T-helper 17 cell (primary cell): ENCODE measurements at regions not wholly inside any gene's neighbourhood (a gene's known extent, or its start where the extent isn't known, plus 50 kb on each side); places are given as distances from the start of the nearest gene placed in this dataset.

Experiments used
- ATAC-seq: fragments of 150-1000 bp; cut with Tn5 transposase; 2 replicates; pipeline ENCODE4 v1.10.0; 2021; ENCODE audit warnings: mild to moderate bottlenecking, moderate library complexity
- DNase-seq, 3 donors: peaks; one replicate each; pipeline versions ENCODE4 v3.0.0 to v3.0.0-alpha.2; 2020 to 2021
- H3K9me3 ChIP-seq: one replicate; pipeline ENCODE4 v1.7.0; 2013; ENCODE audit warnings: low read length, mild to moderate bottlenecking; ENCODE audit not compliant: control insufficient read depth, poor library complexity, severe bottlenecking
- H3K27ac Mint-ChIP-seq: one replicate; pipeline ENCODE4 v1.8.0; 2022; ENCODE audit warnings: mild to moderate bottlenecking, moderate library complexity, mixed read lengths
- H3K27me3 Mint-ChIP-seq: one replicate; pipeline ENCODE4 v1.8.0; 2022; ENCODE audit warnings: mixed read lengths
- H3K36me3 Mint-ChIP-seq: one replicate; pipeline ENCODE4 v1.8.0; 2022; ENCODE audit warnings: low read depth, mixed read lengths
- H3K4me1 Mint-ChIP-seq: one replicate; pipeline ENCODE4 v1.8.0; 2022; ENCODE audit warnings: mild to moderate bottlenecking, mixed read lengths
- H3K4me3 Mint-ChIP-seq: one replicate; pipeline ENCODE4 v1.8.0; 2022; ENCODE audit warnings: mild to moderate bottlenecking, moderate library complexity, mixed read lengths

DNA sequence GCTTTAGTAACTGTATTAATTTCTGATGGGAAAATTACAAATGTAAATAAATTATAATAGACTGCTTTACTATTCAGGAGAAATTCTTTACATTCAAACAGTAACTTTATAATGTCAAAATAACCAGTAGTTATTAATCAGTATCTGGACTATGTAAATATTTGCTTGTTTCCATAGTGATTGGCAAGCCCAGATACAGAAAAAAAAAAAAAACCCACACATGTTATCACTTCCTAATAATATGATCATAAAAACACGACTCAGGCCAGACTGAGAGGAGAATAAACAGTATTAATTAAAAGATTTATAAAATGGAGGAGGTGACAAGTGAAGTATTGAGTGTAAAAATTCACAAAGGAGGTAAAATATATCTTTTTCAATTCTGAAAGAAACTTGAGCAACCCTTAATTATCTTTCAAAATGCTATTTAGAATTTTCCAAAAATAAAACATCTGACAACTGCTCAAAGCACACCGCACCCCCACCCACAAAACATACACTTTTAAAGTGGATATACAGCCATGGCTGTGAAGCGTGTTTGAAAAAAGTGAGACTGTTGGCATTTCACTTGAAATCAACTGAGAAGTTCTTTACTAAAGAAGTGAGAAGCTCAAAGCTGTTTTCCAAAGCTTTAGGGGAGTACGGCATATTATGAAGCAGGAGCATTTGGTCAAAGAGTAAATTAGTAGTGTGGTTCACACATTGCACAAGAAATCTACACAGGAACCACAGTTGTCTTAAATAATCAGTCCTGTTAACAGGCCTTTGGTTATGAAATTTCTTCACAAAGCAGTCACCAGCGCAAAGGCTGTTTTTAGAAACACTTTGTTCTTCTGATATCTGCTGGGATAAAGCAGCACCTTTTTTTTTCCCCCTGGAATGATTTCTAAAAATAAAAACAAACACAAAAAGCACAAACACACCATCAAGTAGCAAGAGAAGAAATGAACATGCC lies 475.8 kb downstream of the TXNL1 start:
- no peaks in the 10 kb centered on the region for H3K4me1 Mint-ChIP-seq
- no peaks in the 10 kb centered on the region for H3K9me3 ChIP-seq
- no peaks in the 10 kb centered on the region for H3K27me3 Mint-ChIP-seq
- DNase-seq (no peak), ATAC-seq (no peak)
- no peak overlapping the region for H3K27ac Mint-ChIP-seq
- no peaks in the 10 kb centered on the region for H3K36me3 Mint-ChIP-seq
- no peak overlapping the region for H3K4me3 Mint-ChIP-seq

GRCh38 chr18:56161566-56162260 lies 476.7 kb downstream of the TXNL1 start:
- no peaks in the 10 kb centered on the region for H3K27me3 Mint-ChIP-seq
- no peak overlapping the region for H3K27ac Mint-ChIP-seq
- DNase-seq (no peak), ATAC-seq (no peak)
- H3K36me3 Mint-ChIP-seq, result no peaks in the 10 kb centered on the region
- H3K4me1 Mint-ChIP-seq, result no peaks in the 10 kb centered on the region
- H3K4me3 Mint-ChIP-seq, result no peak overlapping the region
- H3K9me3 ChIP-seq, result no peaks in the 10 kb centered on the region

DNA sequence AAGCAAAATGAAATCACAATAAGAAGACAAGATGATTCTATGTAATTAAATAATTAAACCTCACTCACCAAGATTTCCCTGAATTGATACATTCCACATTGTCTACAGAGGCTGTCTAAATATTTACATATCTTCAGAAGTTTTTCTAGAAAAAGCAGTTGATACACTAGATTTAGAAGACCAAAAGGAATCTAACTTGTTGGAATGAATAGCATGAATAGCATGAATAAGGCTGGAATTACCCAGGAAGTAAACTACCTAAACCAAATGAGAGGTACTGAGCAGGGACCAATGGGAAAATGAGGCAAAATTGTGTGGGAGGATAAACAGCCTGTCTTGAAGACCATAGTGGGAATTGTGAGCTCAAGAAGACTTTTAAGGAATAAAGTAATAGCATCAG lies 479.7 kb downstream of the TXNL1 start:
- no peak for ATAC-seq
- H3K27ac Mint-ChIP-seq, result no peak overlapping the region
- H3K4me1 Mint-ChIP-seq, result no peaks in the 10 kb centered on the region
- H3K4me3 Mint-ChIP-seq, result no peak overlapping the region
- H3K36me3 Mint-ChIP-seq, result no peaks in the 10 kb centered on the region
- H3K27me3 Mint-ChIP-seq, result no peaks in the 10 kb centered on the region
- no peaks in the 10 kb centered on the region for H3K9me3 ChIP-seq
- no peak for DNase-seq

- Mint-ChIP-seq H3K4me3 (no peak overlapping the region), H3K27me3 (no peaks in the 10 kb centered on the region)
- no peak for ATAC-seq
Observed at GRCh38 chr18:56157541-56157940, 480.9 kb downstream of the TXNL1 start.

DNA sequence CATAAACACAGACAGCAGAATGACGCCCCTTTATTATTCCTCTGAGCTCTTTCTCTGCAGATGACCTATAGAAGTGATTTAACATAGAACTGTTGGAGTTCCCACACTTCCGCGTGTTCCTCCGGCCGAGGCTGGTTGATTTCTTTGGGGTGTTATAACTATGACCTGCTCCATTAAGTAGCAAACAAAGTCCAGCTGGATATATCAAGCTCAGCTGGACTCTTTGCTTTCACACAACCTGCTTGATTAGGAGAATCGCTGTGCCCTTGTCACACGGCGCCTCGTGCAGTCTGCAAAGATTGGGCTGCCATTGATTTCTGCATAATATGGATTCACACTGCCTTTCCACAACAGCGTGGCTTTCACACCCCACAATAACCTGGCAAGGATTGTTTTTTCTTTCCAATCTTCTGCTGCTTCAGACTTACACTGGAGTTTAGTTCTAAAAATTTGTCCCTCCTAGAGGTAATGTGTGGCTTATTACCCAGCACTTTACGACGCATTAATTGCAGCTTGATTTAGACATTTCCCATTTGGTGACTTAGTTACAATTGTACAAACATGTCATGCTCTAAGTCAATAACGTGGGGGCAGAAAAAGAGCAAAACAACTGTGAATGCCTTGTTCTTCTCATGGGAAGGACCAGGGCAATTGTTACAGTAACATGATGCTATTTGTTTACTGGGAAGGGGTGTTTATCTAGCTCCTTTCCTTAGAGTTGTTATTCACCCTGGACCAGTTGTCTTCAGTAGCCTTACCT lies 485.7 kb downstream of the TXNL1 start:
- Mint-ChIP-seq H3K27me3 (no peaks in the 10 kb centered on the region), H3K4me1 (no peaks in the 10 kb centered on the region), H3K27ac (no peak overlapping the region), H3K36me3 (no peaks in the 10 kb centered on the region), H3K4me3 (no peak overlapping the region)
- DNase-seq (no peak), ATAC-seq (no peak)
- no peaks in the 10 kb centered on the region for H3K9me3 ChIP-seq

More at GRCh38 chr18:56157541-56157940, 480.9 kb downstream of the TXNL1 start:
- no peaks in the 10 kb centered on the region for H3K9me3 ChIP-seq
- no peak for DNase-seq
- no peaks in the 10 kb centered on the region for H3K4me1 Mint-ChIP-seq
- no peak overlapping the region for H3K27ac Mint-ChIP-seq
- H3K36me3 Mint-ChIP-seq, result no peaks in the 10 kb centered on the region

DNA sequence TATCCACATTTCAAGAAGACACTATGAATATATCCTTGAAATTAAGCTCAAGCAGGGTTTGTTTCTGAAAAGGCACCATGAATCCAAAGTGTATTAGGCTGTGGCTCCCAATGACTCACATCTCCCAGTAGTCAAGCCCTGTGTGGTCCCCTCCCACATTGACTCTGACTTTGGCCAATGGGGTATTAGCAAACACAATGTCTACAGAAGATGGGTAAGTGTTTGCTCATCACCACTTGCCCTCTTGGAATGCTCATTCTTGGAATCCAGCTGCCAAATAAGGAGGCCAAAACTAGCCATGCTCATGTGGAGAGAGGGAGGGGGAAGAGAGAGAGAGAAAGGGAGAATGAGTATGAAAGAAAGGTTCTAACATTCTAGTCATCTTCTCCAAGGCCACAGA lies 490.0 kb downstream of the TXNL1 start:
- no peaks in the 10 kb centered on the region for H3K9me3 ChIP-seq
- no peak for DNase-seq
- H3K4me1 Mint-ChIP-seq, result no peaks in the 10 kb centered on the region
- no peak overlapping the region for H3K4me3 Mint-ChIP-seq
- H3K36me3 Mint-ChIP-seq, result no peaks in the 10 kb centered on the region
- ATAC-seq, result no peak
- H3K27ac Mint-ChIP-seq, result no peak overlapping the region
- no peaks in the 10 kb centered on the region for H3K27me3 Mint-ChIP-seq

DNA sequence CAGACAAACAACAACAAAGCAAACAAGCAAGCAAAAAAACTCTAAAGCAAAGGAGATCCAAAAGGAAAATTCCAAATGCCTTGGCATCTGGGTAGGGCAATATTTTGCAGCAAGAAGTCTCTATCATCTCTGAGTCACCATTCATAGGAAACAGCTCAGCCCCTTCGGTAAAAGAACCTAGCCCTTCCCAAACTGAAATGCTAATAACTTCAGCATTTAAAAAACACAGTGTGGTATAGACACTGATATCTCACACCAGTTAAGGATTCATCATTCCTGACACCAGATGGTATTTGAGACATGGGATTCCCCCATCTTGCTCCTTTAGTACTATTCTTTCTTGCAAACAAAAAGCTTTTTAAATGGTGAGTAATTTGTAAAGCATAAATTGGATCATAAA lies 491.8 kb downstream of the TXNL1 start:
- DNase-seq, result no peak
- no peaks in the 10 kb centered on the region for H3K9me3 ChIP-seq
- H3K36me3 Mint-ChIP-seq, result no peaks in the 10 kb centered on the region
- no peak overlapping the region for H3K4me3 Mint-ChIP-seq
- no peak for ATAC-seq
- no peaks in the 10 kb centered on the region for H3K4me1 Mint-ChIP-seq
- H3K27ac Mint-ChIP-seq, result no peak overlapping the region
- no peaks in the 10 kb centered on the region for H3K27me3 Mint-ChIP-seq

DNA sequence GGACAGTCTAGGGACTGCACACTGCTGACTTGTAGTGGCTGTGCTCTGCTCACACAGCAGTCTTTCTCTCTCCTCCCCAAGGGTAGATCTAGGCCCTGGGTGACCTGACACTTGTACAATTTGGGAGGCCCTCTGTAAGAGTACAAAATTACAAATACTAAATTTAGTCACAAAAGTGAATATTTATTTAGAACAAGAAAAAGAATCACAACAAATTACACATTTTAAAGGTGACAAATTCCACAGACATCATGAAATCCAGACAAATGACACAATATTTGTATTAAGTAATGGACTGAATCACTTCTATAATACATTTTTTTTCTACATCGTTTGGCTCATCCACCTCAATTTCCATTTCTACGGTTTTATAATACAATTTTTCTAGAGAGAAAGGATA lies 496.4 kb downstream of the TXNL1 start:
- no peak for DNase-seq
- no peaks in the 10 kb centered on the region for H3K9me3 ChIP-seq
- ATAC-seq, result no peak
- no peaks in the 10 kb centered on the region for H3K4me1 Mint-ChIP-seq
- H3K27ac Mint-ChIP-seq, result no peak overlapping the region
- H3K36me3 Mint-ChIP-seq, result no peaks in the 10 kb centered on the region
- H3K4me3 Mint-ChIP-seq, result no peak overlapping the region
- H3K27me3 Mint-ChIP-seq, result no peaks in the 10 kb centered on the region

DNA sequence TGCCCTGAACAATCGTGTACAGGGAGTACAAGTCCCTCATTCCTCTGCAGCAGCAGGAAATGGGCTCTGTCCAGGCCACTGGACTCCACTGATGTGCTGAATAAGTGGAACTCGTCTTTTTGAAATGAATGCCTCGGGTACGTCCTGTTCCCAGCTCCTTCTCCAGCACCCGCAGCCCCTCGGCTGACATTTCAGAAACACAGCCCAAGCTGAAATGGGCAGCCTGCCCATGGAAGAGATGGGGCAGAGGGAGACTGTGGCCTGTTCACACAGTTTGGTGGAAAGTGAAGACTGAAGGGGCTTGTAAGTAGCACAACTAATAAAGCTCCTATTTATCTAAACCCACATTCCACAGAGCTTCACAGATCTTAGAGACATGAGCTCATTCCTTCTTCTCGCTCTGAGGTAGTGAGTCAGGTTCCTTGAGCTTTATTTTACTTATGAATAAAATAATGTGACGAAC lies 498.6 kb downstream of the TXNL1 start:
- ATAC-seq (no peak), DNase-seq (no peak)
- Mint-ChIP-seq H3K4me1 (no peaks in the 10 kb centered on the region), H3K27ac (no peak overlapping the region), H3K4me3 (no peak overlapping the region), H3K36me3 (no peaks in the 10 kb centered on the region), H3K27me3 (no peaks in the 10 kb centered on the region)
- H3K9me3 ChIP-seq, result no peaks in the 10 kb centered on the region

DNA sequence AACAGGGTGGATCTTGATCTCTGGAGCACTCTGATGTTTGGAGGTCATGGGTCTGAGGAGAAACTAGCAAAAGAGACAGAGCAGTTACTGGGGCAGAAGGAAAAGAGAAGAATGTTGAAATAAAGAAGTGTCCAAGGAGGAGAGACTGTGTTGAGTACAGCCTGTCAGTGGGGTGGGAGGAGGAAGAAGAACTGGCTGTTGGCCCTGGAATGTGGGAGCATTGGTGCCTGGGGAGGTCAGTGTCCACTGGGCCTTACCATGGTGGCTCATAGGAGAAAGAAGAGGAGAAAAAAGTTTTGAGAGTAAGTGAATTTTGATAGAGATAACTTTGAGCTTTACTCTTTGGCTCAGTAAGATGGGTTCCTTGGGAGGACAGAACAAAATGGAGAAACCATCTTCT lies 499.0 kb downstream of the TXNL1 start:
- H3K27me3 Mint-ChIP-seq, result no peaks in the 10 kb centered on the region
- H3K27ac Mint-ChIP-seq, result no peak overlapping the region
- DNase-seq (no peak), ATAC-seq (no peak)
- H3K4me1 Mint-ChIP-seq, result no peaks in the 10 kb centered on the region
- H3K36me3 Mint-ChIP-seq, result no peaks in the 10 kb centered on the region
- H3K4me3 Mint-ChIP-seq, result no peak overlapping the region
- no peaks in the 10 kb centered on the region for H3K9me3 ChIP-seq

DNA sequence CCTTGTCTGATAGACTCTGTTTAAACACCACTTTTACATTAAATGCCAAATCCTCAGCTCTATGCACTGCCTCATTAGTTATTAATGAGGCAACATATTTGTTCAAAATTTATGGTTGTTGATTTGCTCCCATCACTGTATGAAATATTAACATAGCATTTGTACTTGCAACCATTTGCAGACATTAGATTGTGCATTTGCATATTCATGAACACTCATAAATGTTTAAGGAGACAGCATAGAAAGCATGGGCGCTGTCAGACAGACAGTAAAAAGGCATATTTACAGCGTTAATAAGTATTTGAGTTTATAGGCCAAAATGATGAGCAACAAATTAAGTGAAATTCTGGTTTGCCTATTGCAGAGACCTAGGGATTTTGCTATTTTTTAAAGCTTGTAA lies 502.3 kb downstream of the TXNL1 start:
- H3K27me3 Mint-ChIP-seq, result no peaks in the 10 kb centered on the region
- H3K36me3 Mint-ChIP-seq, result no peaks in the 10 kb centered on the region
- DNase-seq (no peak), ATAC-seq (no peak)
- no peak overlapping the region for H3K27ac Mint-ChIP-seq
- H3K9me3 ChIP-seq, result no peaks in the 10 kb centered on the region
- H3K4me3 Mint-ChIP-seq, result no peak overlapping the region
- no peaks in the 10 kb centered on the region for H3K4me1 Mint-ChIP-seq

DNA sequence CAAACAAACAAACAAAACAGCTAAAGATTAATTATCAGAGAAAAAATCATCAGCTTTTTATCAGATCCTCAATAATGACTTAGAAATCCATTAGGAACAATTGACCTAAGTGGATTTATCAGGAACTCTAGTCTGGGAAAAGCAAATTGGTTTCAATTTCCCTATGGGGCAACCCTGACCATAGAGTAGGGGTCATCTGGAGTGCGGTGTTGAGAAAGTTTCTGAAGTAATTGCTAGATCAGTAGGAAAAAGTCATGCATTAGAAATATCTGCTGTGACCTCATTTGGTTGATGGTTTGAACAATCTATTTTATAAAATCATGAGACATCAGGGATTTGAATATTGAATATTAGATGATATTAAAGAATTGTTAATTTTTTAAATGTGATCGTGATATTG lies 507.9 kb downstream of the TXNL1 start:
- H3K4me1 Mint-ChIP-seq, result no peaks in the 10 kb centered on the region

DNA sequence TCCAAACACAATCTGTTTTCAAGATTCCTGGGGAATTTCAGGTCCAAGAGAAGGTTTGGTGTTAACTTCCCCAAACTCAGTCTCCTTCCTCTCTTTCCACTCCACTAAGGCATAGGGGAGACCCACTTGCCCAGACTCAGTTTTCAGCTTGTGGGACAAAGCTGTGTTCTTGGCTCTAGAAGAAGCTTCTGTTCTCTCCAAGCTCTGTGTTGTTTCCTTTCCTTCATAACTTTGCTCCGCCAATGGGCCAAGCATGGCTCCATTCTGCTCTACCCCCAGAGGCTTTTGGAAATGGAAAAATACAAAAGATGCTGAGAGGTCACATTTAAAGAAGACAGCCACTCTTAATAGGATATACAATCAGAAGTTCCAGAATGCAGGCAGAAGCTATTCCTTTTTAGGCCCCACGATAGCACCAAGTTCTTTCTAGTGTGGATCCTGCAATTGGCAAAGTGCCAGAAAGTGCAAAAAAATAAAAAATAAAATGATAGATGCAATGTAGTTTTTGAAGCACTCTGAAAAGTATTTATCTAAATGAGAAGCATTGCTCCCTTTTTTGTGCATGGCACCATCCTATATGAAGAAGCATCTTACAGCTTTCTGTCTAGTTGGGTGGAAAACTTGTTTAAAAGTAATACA lies 510.1 kb downstream of the TXNL1 start:
- ATAC-seq, result no peak
- H3K27ac Mint-ChIP-seq, result no peak overlapping the region
- DNase-seq, result no peak
- no peaks in the 10 kb centered on the region for H3K4me1 Mint-ChIP-seq
- H3K4me3 Mint-ChIP-seq, result no peak overlapping the region
- no peaks in the 10 kb centered on the region for H3K27me3 Mint-ChIP-seq
- no peaks in the 10 kb centered on the region for H3K36me3 Mint-ChIP-seq
- no peaks in the 10 kb centered on the region for H3K9me3 ChIP-seq

More for the DNA sequence above, 507.9 kb downstream of the TXNL1 start:
- Mint-ChIP-seq H3K27me3 (no peaks in the 10 kb centered on the region), H3K27ac (no peak overlapping the region), H3K36me3 (no peaks in the 10 kb centered on the region), H3K4me3 (no peak overlapping the region)
- DNase-seq (no peak), ATAC-seq (no peak)
- H3K9me3 ChIP-seq, result no peaks in the 10 kb centered on the region
